Neuronal stem cell (in vitro differentiated cells): ENCODE measurements at regions not wholly inside any gene's neighbourhood (a gene's known extent, or its start where the extent isn't known, plus 50 kb on each side); places are given as distances from the start of the nearest gene placed in this dataset.

Experiments used
- DNase-seq: peaks from one replicate; pipeline ENCODE4 v3.0.0-alpha.2; 2013; ENCODE audit warnings: low spot score
- H2AFZ ChIP-seq: one replicate; pipeline ENCODE4 v1.6.1; 2013; ENCODE audit warnings: mild to moderate bottlenecking, low read length, inconsistent platforms
- H2AK5ac ChIP-seq: 2 replicates; pipeline ENCODE4 v1.6.1; 2013; ENCODE audit warnings: low read depth, mild to moderate bottlenecking, inconsistent platforms, low read length, moderate library complexity, mixed read lengths
- H2BK120ac ChIP-seq: 2 replicates; pipeline ENCODE4 v1.6.1; 2013; ENCODE audit warnings: low read depth, mild to moderate bottlenecking, inconsistent platforms, low read length, moderate library complexity, mixed read lengths
- H2BK12ac ChIP-seq: one replicate; pipeline ENCODE4 v1.6.1; 2013; ENCODE audit warnings: low read length, inconsistent platforms
- H2BK15ac ChIP-seq: 2 replicates; pipeline ENCODE4 v1.6.1; 2013; ENCODE audit warnings: mild to moderate bottlenecking, low read length, inconsistent platforms, mixed read lengths
- H2BK5ac ChIP-seq: one replicate; pipeline ENCODE4 v1.6.1; 2013; ENCODE audit warnings: inconsistent platforms, mild to moderate bottlenecking, low read length, moderate library complexity
- H3K14ac ChIP-seq: one replicate; pipeline ENCODE4 v1.6.1; 2013; ENCODE audit warnings: low read length, inconsistent platforms
- H3K18ac ChIP-seq: 2 replicates; pipeline ENCODE4 v1.6.1; 2013; ENCODE audit warnings: low read length, inconsistent platforms
- H3K23ac ChIP-seq: 2 replicates; pipeline ENCODE4 v1.6.1; 2013; ENCODE audit warnings: low read depth, mild to moderate bottlenecking, mixed read lengths, low read length, inconsistent platforms; ENCODE audit not compliant: poor library complexity
- H3K27ac ChIP-seq: replicated peaks from 3 replicates; pipeline ENCODE4 v1.5.1; 2013; ENCODE audit warnings: low read length, inconsistent platforms
- H3K27me3 ChIP-seq, 3 experiments: 2 replicates each; pipeline ENCODE4 v1.6.1; 2013; ENCODE audit warnings: low read length in 3 of 3, mild to moderate bottlenecking in 2 of 3, inconsistent platforms in 1 of 3, low read depth in 1 of 3, mixed read lengths in 1 of 3, moderate library complexity in 1 of 3; ENCODE audit not compliant: control insufficient read depth in 3 of 3, insufficient read depth in 3 of 3
- H3K36me3 ChIP-seq, 2 donors: replicated peaks in 1 of 2; 2 replicates each; pipeline ENCODE4 v1.6.1; 2013; ENCODE audit warnings: low read length in 2 of 2; ENCODE audit not compliant: control insufficient read depth in 2 of 2, insufficient read depth in 2 of 2
- H3K4ac ChIP-seq: 2 replicates; pipeline ENCODE4 v1.6.1; 2013; ENCODE audit warnings: inconsistent platforms, mild to moderate bottlenecking, low read length, moderate library complexity
- H3K4me1 ChIP-seq, 2 donors: 1 replicate in 1 of 2; 2 replicates in 1 of 2; pipeline ENCODE4 v1.6.1; 2013; ENCODE audit warnings: low read length in 2 of 2, low read depth in 1 of 2; ENCODE audit not compliant: control insufficient read depth in 2 of 2, insufficient read depth in 1 of 2
- H3K4me2 ChIP-seq: one replicate; pipeline ENCODE4 v1.6.1; 2013; ENCODE audit warnings: mild to moderate bottlenecking, low read length, inconsistent platforms; ENCODE audit not compliant: insufficient read depth, poor library complexity, severe bottlenecking
- H3K4me3 ChIP-seq, 2 donors: 2 replicates each; pipeline ENCODE4 v1.5.1; 2013; ENCODE audit warnings: low read length in 2 of 2, mild to moderate bottlenecking in 2 of 2, inconsistent platforms in 1 of 2, moderate library complexity in 1 of 2
- H3K79me1 ChIP-seq: one replicate; pipeline ENCODE4 v1.6.1; 2013; ENCODE audit warnings: low read depth, mild to moderate bottlenecking, inconsistent platforms, low read length, moderate library complexity
- H3K9ac ChIP-seq: one replicate; pipeline ENCODE4 v1.6.1; 2013; ENCODE audit warnings: mild to moderate bottlenecking, low read depth, low read length, inconsistent platforms; ENCODE audit not compliant: poor library complexity
- H3K9me3 ChIP-seq, 2 donors: replicated peaks in 1 of 2; 2 replicates each; pipeline versions ENCODE3 to v1.6.1; 2013; ENCODE audit warnings: low read length in 2 of 2, mild to moderate bottlenecking in 2 of 2, inconsistent platforms in 1 of 2, low read depth in 1 of 2, mixed read lengths in 1 of 2, moderate library complexity in 1 of 2; ENCODE audit not compliant: control insufficient read depth in 2 of 2, insufficient read depth in 1 of 2
- H4K8ac ChIP-seq: one replicate; pipeline ENCODE4 v1.6.1; 2013; ENCODE audit warnings: low read depth, mild to moderate bottlenecking, inconsistent platforms, low read length, moderate library complexity
- H4K91ac ChIP-seq: one replicate; pipeline ENCODE4 v1.6.1; 2013; ENCODE audit warnings: low read length, low read depth, mild to moderate bottlenecking, inconsistent platforms; ENCODE audit not compliant: poor library complexity
- WGBS, 2 donors: extraction: QIAGEN DNeasy Blood & Tissue Kit; methylation state at CpG; one replicate each; pipeline ENCODE4 v1.1.7; 2013; ENCODE audit warnings: missing lambda C conversion rate in 2 of 2, mixed read lengths in 1 of 2; ENCODE audit not compliant: insufficient read length in 2 of 2, insufficient replicate concordance in 1 of 2; ENCODE audit errors: extremely low coverage in 2 of 2; 5-methylcytosine and 5-hydroxymethylcytosine counted together

GRCh38 chr16:85255777-85256176, 143.5 kb upstream of the CIBAR2 start:
- no peak overlapping the region for H2BK5ac ChIP-seq
- no peak overlapping the region for H2BK120ac ChIP-seq
- peaks cover 17 to 49% of the 10 kb centered on the region in 2 donors for H3K4me1 ChIP-seq
- no peak overlapping the region for H3K4ac ChIP-seq
- WGBS, 2 donors: no CpG with 5 or more reads among the region's 10 CpGs
- no peak overlapping the region for H3K18ac ChIP-seq
- no peak overlapping the region for H3K4me3 ChIP-seq
- no peak overlapping the region for H3K9ac ChIP-seq
- H2BK12ac ChIP-seq: no peak overlapping the region
- no peak overlapping the region for H3K23ac ChIP-seq
- no peak overlapping the region for H2AK5ac ChIP-seq
- H4K8ac ChIP-seq: no peak overlapping the region
- no peak overlapping the region for H3K14ac ChIP-seq
- no peak overlapping the region for H3K4me2 ChIP-seq
- H4K91ac ChIP-seq: no peak overlapping the region
- no peaks in the 10 kb centered on the region for H3K79me1 ChIP-seq
- no peaks in the 10 kb centered on the region for H3K27me3 ChIP-seq
- DNase-seq: no peak
- H3K36me3 ChIP-seq: no peaks in the 10 kb centered on the region
- no peak overlapping the region for H2BK15ac ChIP-seq
- no peak overlapping the region for H3K27ac ChIP-seq
- H3K9me3 ChIP-seq: no peaks in the 10 kb centered on the region
- H2AFZ ChIP-seq: no peak overlapping the region

- WGBS, 2 donors: no CpG with 5 or more reads among the region's 18 CpGs
- peak overlapping the region; percentile 24 for H3K18ac ChIP-seq
- H3K4ac ChIP-seq: no peak overlapping the region
- H3K4me1 ChIP-seq: peaks cover 17 to 48% of the 10 kb centered on the region in 2 donors
- no peaks in the 10 kb centered on the region for H3K9me3 ChIP-seq
- H3K27ac ChIP-seq: no peak overlapping the region
- no peak overlapping the region for H3K4me2 ChIP-seq
- no peak overlapping the region for H4K91ac ChIP-seq
- no peak overlapping the region for H3K4me3 ChIP-seq
- no peak overlapping the region for H2BK5ac ChIP-seq
- H3K23ac ChIP-seq: peak overlapping the region; percentile 5
- no peak overlapping the region for H3K14ac ChIP-seq
- H3K79me1 ChIP-seq: no peaks in the 10 kb centered on the region
- DNase-seq: no peak
- H3K27me3 ChIP-seq: no peaks in the 10 kb centered on the region
- no peak overlapping the region for H4K8ac ChIP-seq
- peak overlapping the region; percentile 50 for H2AK5ac ChIP-seq
- H2AFZ ChIP-seq: no peak overlapping the region
- no peak overlapping the region for H2BK15ac ChIP-seq
- no peaks in the 10 kb centered on the region for H3K36me3 ChIP-seq
- no peak overlapping the region for H2BK12ac ChIP-seq
- no peak overlapping the region for H3K9ac ChIP-seq
- no peak overlapping the region for H2BK120ac ChIP-seq
Measured at GRCh38 chr16:85256190-85256739, 144.0 kb upstream of the CIBAR2 start.

- Histone ChIP-seq H3K79me1 (no peaks in the 10 kb centered on the region), H3K4ac (no peak overlapping the region), H2AFZ (no peak overlapping the region), H3K36me3 (no peaks in the 10 kb centered on the region), H2BK15ac (no peak overlapping the region), H3K9me3 (no peaks in the 10 kb centered on the region), H3K4me1 (peaks cover 17 to 53% of the 10 kb centered on the region in 2 donors), H2BK5ac (no peak overlapping the region), H3K18ac (no peak overlapping the region), H4K91ac (no peak overlapping the region), H3K14ac (no peak overlapping the region), H3K4me3 (no peak overlapping the region), H3K27ac (no peak overlapping the region), H3K9ac (no peak overlapping the region), H2AK5ac (peak overlapping the region; percentile 100), H4K8ac (no peak overlapping the region), H2BK120ac (no peak overlapping the region), H2BK12ac (no peak overlapping the region), H3K27me3 (no peaks in the 10 kb centered on the region), H3K23ac (no peak overlapping the region), H3K4me2 (no peak overlapping the region)
- WGBS, 2 donors: no CpG with 5 or more reads among the region's 8 CpGs
- DNase-seq: no peak
Measured at GRCh38 chr16:85257483-85257882, 145.2 kb upstream of the CIBAR2 start.

DNA sequence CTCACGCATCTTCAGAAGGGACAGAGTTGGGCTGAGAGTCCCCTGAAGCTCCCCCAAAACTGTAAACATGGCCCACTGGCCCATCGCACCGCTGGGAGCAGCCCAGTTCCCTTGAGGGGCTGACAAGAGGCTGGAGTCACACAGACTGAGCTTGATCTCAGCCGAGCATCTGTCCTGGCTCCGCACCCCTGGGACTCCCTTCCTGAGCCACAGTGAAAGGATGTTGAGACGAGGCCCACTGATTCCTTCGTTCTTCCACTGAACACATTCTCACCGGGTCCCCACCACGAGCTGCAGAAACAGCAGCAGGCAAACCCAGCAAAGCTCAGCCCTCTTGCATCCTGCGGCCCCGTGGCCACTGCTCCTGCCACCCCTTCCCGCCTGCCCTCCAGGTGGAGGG, 145.9 kb upstream of the CIBAR2 start:
- no peak for DNase-seq
- Histone ChIP-seq H2AK5ac (peak overlapping the region; percentile 100), H3K36me3 (no peaks in the 10 kb centered on the region), H2BK5ac (peak overlapping the region; percentile 71), H3K27me3 (no peaks in the 10 kb centered on the region), H4K8ac (no peak overlapping the region), H2BK120ac (peak overlapping the region; percentile 69), H2BK12ac (no peak overlapping the region), H3K9ac (no peak overlapping the region), H3K23ac (peak overlapping the region; percentile 17), H3K4ac (no peak overlapping the region), H2BK15ac (peak overlapping the region; percentile 90), H3K9me3 (no peaks in the 10 kb centered on the region), H3K4me1 (peaks cover 17 to 51% of the 10 kb centered on the region in 2 donors), H3K79me1 (no peaks in the 10 kb centered on the region), H2AFZ (peak overlapping the region; percentile 2), H4K91ac (no peak overlapping the region), H3K18ac (peak overlapping the region; percentile 91), H3K14ac (peak overlapping the region; percentile 66), H3K4me2 (no peak overlapping the region), H3K4me3 (no peak overlapping the region), H3K27ac (no peak overlapping the region)
- WGBS, 2 donors: no CpG with 5 or more reads among the region's 12 CpGs
